ENCODE measurements at regions not wholly inside any gene's neighbourhood (a gene's known extent, or its start where the extent isn't known, plus 50 kb on each side); places are given as distances from the start of the nearest gene placed in this dataset.

DNA sequence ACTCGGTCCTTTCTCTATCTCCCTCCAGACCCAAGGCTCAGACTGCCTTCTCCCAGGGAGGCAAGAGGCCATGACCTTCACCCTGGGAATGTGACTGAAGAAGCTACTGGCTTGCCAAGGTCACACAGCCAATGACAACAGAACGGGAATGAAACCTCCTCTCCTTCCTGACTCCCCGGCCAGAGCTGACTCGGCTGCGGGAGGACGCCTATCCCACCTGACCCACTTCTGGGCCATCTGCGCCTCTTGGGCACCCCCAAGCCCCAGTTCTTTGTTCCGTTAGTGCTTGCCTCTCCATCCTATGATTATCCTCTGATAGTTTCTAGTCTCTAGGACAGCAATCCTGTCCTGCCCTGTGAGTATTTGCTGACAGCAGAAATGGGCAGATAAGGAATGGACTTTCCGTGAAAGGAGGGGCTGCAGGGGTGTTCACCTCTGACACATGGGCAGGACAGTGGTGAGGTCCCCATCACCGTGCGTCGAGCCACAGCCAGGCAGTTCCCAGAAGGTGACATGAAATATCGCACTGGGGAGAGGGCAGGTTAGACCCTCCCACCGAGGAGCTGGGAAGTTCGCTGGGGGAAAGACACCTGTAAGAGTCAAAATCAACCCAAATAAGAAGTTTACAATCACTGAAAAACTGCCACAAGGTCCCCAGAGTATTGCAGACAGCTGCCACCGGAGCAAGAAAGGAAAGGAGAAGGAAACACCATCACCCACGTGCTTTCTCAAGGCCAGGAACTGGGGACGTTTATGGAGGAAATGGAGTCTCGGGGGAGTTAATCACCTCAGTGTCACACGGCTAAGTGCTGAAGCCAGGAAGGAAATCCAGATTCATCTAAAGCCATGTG, 63.0 kb downstream of the INSIG1 start:
- DNase-seq: no peak

DNA sequence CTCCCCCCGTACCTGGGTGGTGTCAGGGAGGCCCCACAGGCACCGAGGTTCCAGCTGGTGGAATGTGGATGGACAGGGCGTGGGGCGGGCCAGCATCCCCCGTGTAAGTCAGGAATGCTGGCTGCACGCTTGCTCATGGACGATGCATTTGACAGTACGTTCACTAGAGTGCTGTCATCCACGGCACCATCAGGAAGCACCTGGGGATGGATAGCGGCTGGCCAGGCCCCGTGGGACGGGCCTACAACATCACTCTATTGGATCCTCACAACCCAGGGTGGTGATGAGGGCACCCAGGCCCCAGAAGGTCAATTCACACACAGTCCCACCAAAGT, 63.6 kb downstream of the INSIG1 start:
- DNase-seq: no peak

DNA sequence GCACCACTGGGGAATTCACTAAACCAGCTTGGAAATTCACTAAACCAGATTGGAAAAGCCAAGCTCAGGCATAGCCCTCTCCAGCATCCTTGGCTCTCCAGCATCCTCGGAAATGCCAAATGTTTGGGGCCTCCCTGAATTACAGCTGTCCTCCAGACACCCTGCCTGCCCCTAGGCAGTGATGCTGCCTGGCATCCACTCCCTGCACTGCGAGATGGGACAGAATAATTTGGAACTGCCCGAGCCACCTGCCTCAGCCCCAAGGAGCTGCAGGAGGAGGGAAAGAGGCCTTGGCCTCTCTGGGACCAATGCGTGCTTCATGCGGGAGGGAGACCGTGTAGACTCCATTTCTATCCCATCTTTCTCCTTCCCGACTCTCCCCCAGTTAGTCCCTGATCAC, 64.3 kb downstream of the INSIG1 start:
- DNase-seq: no peak

DNA sequence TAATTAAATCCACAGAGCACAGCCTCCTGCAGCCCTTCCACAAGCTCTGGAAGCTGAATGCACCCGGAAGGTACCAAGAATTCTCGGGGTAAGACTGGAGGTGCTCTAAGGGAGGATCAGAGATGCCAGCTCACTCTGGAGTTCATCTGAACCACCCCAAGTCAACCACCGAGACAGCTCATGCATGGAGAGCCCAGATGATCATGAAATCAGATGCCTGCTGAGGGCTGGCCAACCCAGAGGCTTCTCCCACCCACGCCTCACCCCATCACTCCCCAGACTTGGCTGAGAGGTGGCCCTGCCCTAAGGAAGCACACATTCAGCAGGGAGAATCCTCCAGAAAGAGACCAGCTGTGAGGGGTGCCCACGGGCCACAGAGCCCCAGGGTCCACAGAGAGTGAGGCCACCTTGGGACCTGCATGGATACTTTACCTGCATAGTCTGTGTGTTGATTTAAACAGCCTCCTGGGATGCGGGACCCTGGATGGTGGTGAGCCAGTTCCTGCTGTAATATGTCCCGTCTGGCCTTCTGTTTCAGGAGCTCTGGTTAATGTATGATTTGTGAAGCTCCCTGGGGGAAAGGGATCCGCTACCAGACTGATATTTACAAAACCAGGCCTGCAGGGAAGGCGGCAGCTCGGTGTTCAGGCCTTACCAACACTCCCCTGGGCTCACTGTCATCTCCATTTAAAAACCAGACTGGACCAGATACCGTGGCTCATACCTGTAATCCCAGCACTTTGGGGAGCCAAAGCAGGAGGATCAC, 64.9 kb downstream of the INSIG1 start:
- DNase-seq: no peak

DNA sequence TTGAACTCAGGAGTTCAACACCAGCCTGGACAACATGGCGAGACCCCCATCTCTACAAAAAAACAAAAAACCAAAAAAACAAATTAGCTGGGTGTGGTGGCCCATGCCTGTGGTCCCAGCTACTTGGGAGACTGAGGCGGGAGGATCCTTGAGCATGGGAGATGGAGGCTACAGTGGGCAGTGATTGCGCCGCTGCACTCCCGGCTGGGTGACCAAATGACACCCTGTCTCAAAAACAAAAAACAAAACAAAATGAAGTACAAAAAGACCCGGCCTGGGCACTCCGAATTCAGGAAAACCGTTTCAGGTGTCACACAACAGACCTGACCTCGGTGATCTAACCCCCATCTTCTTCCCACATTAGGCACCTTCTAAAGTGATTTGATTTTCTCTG, 65.5 kb downstream of the INSIG1 start:
- no peak for DNase-seq

DNA sequence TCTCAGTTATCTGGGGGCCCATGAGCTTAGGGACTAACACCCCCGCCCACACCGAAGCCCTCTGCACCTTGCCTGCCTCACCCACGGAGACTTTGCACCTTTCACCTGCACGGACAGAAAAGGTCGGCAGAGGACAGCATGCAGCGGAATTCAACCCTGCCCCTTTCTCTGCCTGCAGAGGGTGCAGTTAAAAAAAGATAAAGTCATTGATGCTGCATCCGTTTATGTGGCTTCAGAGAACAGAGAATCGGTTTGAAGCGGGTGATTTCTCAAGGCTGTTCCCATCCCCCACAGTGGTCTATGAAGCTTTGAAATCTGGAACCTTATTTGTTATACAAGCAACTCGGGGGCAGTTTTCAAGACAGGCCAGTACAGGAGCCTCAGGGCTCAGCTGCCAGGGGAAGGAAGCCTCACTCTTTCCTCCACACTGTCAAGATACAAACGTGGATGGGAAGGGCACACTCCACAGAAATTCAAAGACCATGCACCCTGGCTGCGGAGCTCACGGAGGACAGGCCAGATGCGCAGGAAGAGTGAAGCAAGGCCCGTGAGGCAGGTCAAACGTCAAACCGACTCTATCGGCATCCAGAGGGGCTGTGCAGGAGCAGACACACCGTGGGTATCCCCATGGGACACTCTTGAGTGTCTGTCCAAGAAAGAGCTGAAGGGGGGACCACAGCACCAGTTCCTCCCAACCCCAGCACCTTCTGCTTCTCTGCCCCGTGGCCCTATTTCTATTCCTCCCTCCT, 66.3 kb downstream of the INSIG1 start:
- DNase-seq: no peak

DNA sequence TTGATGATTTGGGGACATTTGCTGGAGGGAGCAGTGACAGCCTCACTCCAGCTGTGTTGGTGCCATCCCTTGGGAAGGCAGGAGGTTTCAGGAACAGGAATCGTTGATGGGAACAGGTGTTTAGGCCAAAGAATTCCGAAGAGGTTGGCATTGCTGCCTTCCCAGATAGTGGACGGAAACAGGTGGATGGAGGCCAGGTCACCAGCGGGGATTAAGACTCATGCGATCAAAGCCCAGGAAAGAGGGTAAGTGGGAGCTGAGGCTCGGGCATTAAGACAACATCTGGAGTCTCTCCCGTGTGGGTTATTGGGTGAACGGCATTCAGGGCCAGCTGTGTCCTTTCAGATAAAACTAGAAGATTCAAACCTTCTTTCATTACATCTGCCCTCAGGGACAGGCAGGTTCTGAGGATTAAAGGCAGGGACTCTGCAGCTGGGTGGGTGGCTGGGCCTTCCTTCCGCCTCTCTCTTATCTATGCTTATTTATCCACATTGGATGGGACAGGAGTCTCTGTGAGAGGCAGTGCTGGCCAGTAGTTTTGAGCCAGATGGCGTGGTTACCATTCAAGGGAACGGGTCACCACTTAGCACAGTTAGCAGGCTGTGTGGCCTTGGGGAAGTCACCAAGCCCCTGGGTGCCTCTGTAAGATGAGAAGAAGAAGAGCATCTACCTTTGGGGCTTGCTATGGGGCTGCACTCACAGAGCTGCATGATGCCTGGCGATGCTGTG, 67.6 kb downstream of the INSIG1 start:
- no peak for DNase-seq

DNA sequence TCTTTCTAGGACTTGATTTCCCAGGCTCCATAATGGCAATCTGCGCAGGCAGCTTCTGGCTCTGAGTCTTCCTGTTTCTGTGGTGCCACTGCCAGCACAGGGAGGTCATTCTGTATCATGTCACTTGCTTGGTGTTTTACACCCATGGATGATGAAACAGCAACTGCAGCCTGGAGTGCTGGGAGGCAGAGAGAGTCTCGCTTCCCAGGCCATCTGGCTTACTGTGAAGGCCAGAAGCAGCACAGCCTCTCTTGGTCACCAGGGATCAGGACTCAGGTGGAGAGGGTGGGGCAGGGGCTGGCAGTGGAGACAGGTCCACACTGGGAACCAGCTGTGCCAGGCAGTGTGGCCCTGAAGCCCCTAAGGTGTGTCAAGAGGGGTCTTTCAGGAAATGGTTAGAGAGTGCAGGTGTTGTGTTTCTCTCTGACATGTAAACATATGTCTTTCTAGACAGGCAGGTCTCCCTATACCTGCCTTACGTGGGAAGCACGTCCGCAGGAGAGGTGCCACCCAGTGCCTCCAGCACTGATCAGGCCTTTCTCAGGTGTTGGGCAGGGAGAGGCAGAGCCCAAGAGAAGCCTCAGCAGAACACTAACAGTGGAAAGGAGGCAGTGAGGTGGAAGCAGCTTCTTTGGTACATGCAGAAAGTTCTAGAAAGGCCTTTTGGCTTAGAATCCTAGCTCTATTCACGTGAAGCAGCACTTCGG, 71.4 kb downstream of the INSIG1 start:
- no peak for DNase-seq

DNA sequence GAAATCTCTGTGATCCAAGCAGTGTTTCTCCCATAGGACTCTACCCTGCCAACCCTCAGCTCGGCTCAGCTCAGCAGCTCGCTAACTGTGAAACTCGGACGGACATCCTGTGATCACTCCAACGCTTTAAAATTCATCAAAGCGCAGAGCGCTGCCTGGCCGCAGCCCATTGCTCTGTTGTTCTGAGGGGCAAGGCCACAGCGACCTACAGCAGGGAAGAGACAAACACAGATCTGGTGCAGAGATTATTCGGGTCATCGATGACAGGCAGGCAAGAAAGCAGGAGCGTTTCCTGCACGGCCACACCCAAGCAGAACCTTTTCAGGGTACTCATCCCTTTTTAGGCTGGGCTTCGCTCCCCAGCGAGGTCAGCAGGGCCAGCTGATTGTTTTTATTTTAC, 72.1 kb downstream of the INSIG1 start:
- DNase-seq: no peak

DNA sequence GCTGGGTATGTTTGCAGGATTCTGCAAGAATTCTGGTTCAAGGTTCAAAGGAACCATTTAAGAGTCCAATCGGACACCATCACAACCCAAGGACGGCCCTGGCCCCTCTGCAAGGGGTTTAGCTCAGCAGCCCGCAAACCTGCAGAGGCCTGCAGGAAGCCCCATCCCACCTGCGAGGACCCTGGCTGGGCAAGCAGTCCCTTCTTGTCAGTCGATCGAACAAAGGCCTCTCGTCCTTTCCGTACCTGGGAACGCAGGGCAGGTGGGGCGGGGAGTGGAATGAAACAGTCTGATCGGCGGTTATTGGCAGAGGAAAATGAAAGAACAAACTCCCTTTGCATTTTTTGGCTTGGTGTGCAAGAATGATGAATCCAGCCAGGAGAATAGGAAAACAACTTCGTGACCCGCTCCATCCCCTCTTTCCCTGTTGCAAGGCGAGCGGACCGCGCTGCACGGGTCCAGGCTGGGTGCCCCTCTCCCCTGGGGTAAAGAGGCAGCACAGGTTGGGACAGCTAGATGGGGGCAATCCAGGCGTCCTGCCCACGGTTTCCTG, 73.7 kb downstream of the INSIG1 start:
- DNase-seq: no peak

DNA sequence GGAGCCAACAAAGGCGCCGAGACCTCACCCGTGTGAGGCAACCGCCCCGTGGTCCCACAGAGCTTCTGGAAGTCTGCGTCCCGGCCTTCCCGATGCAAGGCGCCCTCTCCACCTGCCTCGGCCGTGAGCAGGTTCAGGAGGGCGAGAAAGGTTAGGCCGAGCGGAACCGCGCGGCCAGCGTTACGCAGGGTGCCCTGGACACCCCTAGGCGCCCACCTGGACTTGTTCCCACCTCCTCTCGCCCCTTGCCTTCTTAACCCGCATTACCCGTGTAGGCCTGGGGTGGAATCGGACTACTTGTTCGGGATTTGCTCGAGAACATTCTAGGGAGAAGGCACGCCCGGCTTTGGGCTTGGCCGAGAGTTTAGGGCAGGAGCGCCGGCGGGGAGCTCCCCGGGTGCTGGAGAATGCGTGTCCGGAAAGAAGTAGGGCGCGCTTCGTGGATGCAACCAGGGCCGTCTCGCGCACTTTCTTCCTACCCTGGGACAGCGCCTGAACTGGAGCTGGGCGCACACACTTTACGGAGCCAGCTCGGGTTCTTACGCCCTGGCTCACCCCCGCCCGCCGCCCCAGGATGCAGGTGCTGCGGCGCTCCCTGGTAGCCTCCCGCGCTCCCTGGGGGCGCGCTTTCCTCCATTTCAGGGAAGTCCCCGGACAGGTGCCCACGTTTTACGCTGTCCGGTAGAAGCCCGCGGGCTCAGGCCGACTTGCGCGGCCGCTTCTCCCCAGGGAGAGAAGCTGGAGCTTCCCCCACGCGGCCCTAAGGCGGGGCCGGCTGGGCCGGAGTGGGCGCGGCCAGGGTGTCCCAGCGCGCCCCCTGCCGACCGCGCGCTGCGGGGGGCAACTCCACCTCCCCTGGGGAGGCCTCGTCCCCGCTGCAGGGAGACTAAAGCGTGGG, 74.5 kb downstream of the INSIG1 start:
- no peak for DNase-seq

DNA sequence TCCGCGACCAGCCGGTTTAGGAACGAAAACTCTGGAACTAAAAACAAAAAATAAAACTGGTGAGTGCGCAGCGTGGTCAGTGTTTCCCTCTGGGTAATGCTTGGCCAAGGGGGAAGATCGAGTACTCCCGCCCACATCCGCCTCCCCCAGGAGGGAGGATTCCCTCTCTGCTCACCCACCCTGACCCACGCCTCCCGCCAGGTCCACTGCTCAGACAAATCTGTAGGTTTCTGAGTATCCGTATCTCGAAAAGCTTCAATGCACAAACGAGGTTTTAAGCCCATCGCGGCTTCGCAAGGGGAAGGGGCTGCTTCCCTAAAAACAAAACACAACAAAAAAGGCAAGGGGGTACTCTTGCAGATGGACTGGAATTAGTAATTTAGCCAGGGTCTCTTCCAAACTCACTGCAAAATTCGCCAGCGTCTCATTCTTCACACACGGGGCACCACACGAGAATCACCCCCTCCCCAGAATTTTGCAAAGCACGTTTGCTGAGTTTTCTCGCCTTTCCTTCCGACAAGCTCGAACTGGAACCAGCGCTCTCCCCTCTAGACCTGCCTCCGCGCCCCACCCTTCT, 75.2 kb downstream of the INSIG1 start:
- DNase-seq: no peak

DNA sequence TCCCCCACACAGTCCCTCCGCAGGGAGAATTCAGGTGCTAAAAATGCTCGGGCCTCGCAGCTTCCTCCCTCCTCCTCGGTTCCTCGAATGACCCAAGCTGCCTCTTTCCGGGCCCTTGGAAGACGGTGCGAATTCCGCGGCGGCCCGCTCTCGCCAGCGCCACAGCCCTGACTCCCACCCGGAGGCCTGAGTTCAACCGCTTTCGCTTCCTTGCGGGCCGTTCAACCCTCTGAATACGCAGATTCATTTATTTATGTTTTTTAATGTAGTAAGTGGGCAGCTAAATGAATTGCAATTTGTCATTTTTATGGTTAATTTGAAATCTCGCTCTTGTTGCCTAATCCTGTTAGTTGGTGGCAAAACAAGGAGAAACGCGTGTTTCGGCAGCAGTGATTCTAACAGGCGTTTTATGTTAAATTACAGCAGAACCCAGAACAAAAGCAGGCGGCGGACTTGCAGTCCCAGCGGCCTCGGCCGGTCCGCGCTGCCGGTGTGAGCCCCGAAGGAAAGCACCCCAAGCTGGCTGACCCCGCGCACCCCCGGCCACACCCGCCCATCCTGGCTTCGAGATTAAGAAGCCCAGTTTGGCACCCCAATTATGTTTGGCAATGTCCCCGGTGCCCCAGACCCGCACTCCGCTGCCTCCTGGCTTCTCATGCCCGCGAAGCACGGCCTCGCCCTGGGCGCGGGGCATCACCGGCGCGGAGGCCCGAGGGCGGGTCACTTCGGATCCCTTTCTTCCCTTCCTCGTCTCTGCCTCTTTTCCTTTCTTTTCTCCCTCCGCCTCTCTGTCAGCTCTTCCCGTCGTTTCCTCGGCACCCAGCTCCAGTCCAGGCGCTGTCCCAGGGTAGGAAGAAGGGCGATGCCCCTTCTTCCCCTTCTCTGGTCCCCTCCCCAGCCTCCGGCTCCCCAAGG, 75.9 kb downstream of the INSIG1 start:
- no peak for DNase-seq

DNA sequence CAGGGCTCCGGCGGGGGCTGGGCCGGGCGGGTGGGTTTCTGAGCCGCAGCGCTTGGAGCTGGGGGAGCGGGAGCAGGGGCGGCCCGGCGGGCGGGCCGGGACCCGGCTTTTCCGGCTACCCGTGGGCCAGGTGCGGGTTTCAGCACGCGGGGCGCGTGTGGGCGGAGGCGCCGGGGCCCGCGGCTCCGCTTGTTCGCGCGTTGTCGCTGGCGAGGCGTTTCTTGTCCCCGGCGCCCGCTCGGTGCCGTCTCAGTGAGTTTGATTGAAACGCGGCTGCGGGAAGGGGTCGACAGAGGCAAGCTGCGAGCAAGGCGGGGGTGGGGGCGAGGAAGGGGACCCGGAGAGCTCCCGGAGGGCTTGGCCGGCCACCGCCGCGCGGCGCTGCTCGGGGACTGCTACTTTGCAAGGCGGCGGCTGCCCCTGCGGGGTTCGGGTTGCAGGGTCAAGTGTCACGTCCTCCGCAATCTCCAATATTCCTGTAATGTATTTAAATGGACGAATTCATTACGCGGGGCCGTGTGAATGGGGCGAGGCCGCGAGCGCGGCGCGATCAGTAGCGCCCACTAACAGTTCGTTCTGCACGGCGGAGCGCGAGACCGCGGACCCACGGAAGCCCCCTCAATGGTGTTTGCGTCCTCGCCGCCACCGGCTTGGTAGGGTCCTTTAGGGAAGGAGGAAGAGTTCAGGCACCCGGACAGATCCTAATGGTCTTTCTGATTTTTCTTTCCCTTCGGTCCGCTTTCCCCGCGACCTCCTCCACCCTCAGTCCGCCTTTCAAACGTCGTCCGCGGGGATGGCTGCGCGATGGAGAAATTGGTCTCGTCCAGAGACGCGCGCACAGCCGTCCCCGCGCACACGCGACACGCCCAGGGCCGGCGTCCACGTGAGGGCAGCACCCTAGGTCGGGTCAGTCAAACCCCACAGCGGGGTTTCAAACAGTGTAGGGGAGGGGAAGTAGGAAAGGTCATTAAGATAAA, 76.9 kb downstream of the INSIG1 start:
- no peak for DNase-seq

DNA sequence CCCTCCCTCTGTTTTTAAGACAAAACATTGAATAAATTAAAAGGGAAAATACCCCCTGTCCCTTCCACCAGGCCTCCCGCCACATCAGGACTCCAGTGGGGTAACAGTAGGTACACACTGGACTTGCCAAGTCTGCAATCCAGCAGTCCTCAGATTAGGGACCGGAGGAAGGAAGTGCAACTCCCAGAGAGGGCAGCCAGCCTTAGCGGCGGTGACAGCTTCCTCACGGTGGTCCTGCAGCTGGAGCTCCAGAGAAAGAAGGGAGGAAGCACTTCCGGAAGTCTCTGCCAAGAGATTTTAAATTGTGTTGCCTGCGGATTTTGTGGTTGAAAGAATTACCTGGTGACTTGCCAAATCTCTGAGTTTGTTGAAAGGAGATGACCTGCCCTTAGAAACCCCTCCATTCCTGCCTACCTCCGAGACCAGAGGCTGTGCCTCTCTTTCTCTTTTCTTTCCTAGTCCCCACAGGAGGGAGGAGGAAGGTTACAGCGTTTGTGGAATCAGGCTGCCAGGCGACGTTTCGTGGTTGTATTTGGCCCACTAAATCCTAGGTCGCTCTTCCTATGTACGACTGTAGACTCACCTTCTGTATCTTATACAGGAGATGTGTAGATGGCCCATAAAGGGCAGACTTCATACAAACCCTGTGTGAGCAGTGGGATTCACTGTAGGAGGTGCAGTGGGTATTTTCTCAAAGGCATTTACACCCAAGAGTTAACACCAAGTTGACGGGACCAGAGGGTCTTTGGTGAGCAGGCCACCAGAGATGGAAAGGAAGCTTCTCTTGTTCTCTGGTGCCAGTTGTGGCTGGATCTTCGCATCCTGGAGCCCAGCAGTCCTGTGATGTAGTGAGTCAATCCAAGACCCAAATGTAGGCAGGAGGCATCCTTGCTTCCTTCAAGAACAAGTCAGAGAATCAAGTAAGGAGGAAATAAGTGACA, 77.9 kb downstream of the INSIG1 start:
- no peak for DNase-seq

DNA sequence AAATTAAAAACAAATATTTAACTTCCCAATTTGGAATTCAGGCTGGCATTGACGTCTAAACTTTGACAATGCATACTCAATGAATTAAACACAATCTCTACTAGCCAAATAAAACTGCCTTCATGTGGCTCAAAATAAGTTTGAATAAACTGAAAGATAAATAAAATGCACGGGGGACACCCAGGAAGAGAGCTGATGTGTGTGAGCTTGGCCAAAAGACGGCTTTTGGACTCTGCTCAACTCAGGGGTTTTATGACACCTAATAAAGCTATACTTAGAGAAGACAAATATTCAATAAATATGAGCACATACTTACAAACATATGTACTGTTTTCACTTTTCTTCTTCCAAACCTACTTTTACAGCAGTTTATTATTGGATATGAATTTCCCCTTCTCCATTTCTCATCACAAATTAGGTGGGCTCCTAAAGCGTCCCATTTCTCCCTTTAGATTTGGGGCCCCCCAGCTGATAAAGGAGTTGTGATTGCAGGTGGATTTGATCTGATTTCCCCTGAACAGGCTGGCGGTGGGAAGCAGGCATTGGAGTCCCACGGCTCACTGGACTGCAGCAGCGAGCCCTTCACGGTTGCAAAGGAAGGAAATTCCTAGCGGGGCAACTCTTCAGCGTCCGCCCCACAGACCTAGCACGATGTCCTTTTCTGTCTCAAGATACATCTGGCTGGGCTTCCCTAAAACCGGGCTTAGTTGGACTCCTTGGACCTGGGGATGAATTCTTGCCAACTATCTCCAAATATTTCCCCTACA, 79.6 kb downstream of the INSIG1 start:
- no peak for DNase-seq
